COR-L47 (cell line): ENCODE measurements at regions not wholly inside any gene's neighbourhood (a gene's known extent, or its start where the extent isn't known, plus 50 kb on each side); places are given as distances from the start of the nearest gene placed in this dataset.
"Not testable (repeated sequence)": the region's sequence is repeated elsewhere in the genome, so short reads cannot be mapped to it uniquely, and the experiment has no call there.

Source experiments
- DNase-seq: peaks from one replicate; lab custom pipeline; 2025; lab: John Stamatoyannopoulos, UW

GRCh38 chr1:213464786-213465460, 413.9 kb downstream of the RPS6KC1 start:
- no peak for DNase-seq

DNA sequence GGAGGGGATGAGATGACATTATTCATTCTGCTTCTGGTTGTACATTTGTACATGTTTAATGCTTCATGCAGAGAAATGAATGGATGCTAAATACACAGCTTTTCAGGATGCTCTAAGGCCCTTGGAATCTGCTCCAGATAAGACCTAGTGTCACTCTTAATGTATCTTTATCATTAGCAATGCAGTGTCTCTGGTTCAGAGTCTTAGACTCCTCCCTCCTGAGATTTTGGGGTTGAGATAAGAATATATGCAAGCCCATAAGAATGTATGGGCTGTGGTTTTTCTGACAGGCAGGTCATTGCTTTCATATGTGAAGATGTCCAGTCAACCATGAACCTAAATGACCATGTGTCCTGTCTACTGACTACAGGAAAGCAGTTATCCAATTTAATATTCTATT, 415.5 kb downstream of the RPS6KC1 start:
- DNase-seq = no peak

- peak; percentile 18 for DNase-seq
These were observed 423.0 kb downstream of the RPS6KC1 start for GRCh38 chr1:213474054-213474453.

GRCh38 chr1:213481395-213481794, 430.4 kb downstream of the RPS6KC1 start:
- DNase-seq = no peak

DNA sequence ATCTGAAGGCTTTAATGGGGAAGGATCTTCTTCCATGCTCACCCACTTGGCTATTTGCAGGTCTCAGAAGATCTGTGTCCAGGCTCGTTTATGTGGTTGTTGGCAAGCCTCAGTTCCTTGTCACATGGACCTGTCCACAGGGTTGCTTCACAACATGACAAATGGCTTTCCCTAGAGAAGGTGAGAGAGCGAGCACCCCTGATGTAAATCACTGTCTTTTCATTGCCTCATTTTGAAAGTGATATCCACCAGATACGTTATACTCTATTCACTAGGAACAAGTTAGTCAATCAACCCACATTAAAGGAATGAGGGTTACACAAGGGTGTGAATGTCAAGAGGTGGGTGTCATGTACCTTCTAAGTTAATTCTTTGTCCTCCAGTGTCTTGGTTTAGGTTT, 433.3 kb downstream of the RPS6KC1 start:
- no peak for DNase-seq

DNA sequence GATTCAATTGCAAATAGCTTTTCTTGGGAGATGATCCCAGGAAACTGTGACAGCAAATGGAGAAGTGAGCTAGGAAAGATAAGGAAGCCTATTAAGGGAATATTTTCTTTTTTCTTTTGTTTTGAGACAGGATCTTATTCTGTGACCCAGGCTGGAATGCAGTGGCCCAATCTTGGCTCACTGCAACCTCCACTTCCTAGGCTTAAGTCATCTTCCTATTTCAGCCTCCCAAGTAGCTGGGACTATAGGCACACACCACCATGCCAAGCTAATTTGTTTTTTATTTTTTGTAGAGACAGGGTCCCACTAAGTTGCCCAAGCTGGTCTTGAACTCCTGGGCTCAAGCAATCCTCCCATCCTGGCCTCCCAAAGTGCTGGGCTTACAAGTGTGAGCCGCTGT, 433.7 kb downstream of the RPS6KC1 start:
- DNase-seq = no peak

DNA sequence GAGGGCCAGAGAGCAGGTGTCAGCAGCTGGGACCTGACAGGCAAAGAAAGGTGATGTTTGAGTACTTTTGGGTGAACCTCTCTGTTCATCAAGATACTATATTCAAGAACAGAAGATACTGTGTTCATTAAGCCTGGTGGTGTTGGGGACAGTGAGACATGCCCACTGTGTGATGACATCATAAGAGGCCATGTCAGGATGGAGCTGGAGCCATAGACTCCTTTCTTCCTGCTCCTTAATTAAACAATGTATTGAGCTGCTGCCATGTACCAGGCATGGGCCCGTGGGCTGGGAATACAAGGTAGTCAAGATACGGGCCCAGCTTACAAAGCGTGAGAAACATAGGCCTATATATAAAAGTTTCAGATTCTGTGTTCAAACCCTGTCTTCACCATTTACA, 435.4 kb downstream of the RPS6KC1 start:
- no peak for DNase-seq

DNA sequence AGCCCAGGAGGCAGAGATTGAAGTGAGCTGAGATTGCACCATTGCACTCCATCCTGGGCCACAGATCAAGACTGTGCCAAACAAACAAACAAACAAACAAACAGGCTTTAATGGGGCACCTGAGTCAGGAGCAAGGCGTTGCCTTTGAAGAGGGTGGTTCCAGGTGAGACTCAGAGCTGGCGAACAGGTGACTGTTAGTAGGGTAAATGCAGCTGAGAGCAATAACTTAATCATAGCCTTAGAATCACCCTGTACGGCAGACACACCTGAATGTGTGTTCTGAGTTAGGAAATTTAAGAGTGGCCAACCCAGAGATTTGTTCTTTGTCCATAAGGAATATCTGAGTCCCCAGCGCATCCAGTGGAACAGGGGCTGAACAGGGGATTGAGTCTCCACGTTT, 440.4 kb downstream of the RPS6KC1 start:
- DNase-seq = no peak

- no peak for DNase-seq
These were observed 441.4 kb downstream of the RPS6KC1 start for GRCh38 chr1:213492161-213493041.

DNA sequence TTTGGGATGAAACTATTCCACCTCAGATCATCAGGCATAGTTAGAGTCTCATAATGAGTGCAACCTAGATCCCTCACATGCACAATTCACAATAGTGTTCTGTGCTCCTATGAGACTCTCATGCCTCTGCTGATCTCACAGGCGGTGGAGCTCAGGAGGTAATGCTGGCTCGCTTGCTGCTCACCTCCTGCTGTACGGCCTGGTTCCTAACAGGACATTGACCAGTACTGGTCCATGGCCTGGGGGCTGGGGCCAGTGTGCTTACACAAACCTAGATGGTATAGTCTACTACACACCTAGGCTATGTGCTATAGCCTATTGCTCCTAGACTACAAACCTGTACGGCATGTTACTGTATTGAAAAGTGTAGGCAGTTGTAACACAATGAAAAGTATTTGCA, 448.4 kb downstream of the RPS6KC1 start:
- no peak for DNase-seq

DNA sequence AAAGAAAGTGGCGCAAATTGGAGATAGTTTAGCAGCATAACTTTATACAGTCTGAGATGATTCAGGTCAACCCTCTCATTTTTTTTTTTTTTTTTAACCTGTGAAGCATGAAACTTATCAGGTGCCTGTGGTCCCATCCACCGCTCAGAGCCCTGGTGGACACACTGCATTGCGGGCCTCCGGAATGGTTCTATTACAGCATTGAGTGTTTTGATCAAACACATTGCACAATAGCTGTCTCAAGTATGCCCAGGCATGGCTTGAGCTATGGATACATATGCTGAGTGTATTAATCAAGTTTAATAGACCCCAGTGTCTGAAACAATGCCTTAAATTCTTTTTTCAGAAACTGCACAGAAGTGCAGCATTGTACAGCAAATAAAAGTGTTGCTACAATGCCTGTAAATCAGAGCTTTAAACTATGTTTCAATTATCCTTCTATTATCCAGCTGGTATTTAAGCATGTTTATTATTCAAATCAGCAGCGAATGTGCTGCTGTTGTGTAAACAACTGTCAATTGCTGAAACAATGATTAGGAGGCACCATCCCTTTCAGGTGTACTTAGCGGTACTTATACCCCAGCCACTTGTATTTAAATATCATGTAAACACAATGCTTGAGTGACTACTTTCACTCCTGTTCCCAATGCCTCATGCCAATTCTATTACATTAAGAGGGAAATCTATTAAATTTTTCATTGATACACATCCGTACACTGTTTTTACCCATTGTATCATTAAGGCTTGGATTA, 456.6 kb downstream of the RPS6KC1 start:
- peak; percentile 49 for DNase-seq

DNA sequence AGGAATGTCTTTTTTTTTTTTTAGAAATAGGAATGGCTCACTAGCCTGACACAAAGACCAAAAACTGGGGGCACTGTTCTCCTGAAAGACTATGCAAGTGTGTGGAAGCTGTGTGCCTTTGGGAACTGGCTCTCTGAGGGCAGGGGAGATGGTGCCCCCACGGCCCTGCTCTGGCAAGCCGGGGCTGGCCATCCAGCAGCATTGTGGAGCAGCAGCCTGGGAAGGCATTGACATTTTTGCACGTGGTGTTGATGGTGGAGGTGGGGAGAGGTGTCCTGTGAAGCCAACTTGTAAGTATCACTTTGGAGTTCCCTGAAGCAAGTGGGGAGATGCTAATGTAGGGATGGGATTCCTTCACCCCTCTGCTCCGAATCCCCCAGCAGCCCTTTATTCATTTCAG, 460.1 kb downstream of the RPS6KC1 start:
- DNase-seq = no peak

DNA sequence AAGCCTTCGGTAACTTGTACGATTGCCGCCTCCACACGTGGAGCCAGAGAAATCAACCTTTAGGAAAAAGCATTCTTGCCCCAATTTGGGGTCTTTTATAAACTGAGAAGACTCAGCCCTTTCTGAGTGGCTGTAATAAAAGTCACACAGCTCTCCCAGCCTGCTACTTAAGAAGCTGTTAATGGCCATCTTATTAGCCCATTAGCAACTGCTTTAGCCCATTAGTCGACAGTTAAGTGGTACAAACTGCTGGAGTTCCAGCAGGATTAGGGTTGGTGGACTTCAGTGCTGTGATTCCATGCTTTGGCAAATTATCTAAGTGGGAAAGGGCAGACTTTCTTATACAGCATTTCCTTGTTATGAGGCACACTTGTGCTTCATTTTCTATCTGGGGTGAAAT, 461.3 kb downstream of the RPS6KC1 start:
- no peak for DNase-seq

GRCh38 chr1:213513006-213513405, 462.0 kb downstream of the RPS6KC1 start:
- no peak for DNase-seq

DNA sequence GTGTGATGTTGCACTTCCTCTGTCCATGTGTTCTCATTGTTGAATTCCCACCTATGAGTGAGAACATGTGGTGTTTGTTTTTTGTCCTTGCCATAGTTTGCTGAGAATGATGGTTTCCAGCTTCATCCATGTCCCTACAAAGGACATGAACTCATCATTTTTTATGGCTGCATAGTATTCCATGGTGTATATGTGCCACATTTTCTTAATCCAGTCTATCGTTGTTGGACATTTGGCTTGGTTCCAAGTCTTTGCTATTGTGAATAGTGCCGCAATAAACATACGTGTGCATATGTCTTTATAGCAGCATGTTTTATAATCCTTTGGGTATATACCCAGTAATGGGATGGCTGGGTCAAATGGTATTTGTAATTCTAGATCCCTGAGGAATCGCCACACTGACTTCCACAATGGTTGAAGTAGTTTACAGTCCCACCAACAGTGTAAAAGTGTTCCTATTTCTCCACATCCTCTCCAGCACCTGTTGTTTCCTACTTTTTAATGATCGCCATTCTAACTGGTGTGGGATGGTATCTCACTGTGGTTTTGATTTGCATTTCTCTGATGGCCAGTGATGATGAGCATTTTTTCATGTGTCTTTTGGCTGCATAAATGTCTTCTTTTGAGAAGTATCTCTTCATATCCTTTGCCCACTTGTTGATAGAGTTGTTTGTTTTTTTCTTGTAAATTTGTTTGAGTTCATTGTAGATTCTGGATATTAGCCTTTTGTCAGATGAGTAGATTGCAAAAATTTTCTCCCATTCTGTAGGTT, 463.6 kb downstream of the RPS6KC1 start:
- not testable (repeated sequence) for DNase-seq

- DNase-seq = peak; percentile 59
These were observed 468.1 kb downstream of the RPS6KC1 start for GRCh38 chr1:213519098-213519497.

DNA sequence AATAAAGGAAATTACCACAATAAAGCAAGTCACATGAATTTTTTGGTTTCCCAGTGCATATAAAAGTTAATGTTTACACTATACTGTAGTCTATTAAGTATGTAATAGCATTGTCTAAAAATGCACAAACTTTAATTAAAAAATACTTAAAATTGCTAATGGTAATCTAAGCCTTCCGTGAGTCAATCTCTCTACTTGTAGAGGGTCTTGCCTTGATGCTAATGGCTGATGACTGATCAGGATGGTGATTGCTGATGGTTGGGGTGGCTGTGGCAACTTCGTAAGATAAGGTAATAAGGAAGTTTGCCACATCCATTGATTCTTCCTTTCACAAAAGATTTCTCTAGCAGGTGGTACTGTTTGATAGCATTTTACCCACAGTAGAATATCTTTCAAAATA, 466.6 kb upstream of the PROX1 start:
- DNase-seq = no peak

- no peak for DNase-seq
These were observed 463.9 kb upstream of the PROX1 start for GRCh38 chr1:213523781-213524398.

GRCh38 chr1:213526306-213526705, 461.5 kb upstream of the PROX1 start:
- DNase-seq = no peak

- DNase-seq = no peak
These were observed 457.0 kb upstream of the PROX1 start for GRCh38 chr1:213530611-213531320.
